ENCODE measurements at regions not wholly inside any gene's neighbourhood (a gene's known extent, or its start where the extent isn't known, plus 50 kb on each side); places are given as distances from the start of the nearest gene placed in this dataset.

GRCh38 chr21:35643176-35643575, 417.1 kb downstream of the SETD4 start:
- Histone ChIP-seq H3K79me2 (ENCODE audit: insufficient read depth, low read length) (no peaks in the 10 kb centered on the region), H3F3A (ENCODE audit: low read depth) (no peaks in the 10 kb centered on the region), H3K27me3 (ENCODE audit: insufficient read depth, low read length, poor library complexity, severe bottlenecking) (no peaks in the 10 kb centered on the region), H3K36me3 (ENCODE audit: insufficient read depth, low read length) (no peaks in the 10 kb centered on the region), H3K9me3 (ENCODE audit: insufficient read depth, low read depth, low read length) (no peaks in the 10 kb centered on the region), H3K4me3 (ENCODE audit: low read length, poor library complexity, severe bottlenecking) (no peak overlapping the region), H3K4me2 (ENCODE audit: low read depth, low read length, poor library complexity, severe bottlenecking) (no peak overlapping the region), H3K4me1 (ENCODE audit: insufficient read depth, low read length, poor library complexity, severe bottlenecking) (no peaks in the 10 kb centered on the region), H3K9me2 (replicated peaks; ENCODE audit: low read depth, low read length) (no peaks in the 10 kb centered on the region), H3K9ac (ENCODE audit: low read depth, low read length, poor library complexity, severe bottlenecking) (no peak overlapping the region), H4K20me1 (ENCODE audit: insufficient read depth, low read length, poor library complexity, severe bottlenecking) (no peaks in the 10 kb centered on the region), H2AFZ (ENCODE audit: low read length) (no peak overlapping the region)
- TF ChIP-seq CTCF (conservative IDR thresholded peaks at IDR 0.05; ENCODE audit: low read length) = no peak
- no peak for TF ChIP-seq EZH2phosphoT487 (IDR thresholded peaks at IDR 0.05; ENCODE audit: borderline replicate concordance)

GRCh38 chr21:35641271-35642016, 418.9 kb downstream of the SETD4 start:
- no peak overlapping the region for H3K4me3 ChIP-seq (ENCODE audit: low read length, poor library complexity, severe bottlenecking)
- H3K9ac ChIP-seq (ENCODE audit: low read depth, low read length, poor library complexity, severe bottlenecking) = no peak overlapping the region
- H3K36me3 ChIP-seq (ENCODE audit: insufficient read depth, low read length) = no peaks in the 10 kb centered on the region
- H3K79me2 ChIP-seq (ENCODE audit: insufficient read depth, low read length) = no peaks in the 10 kb centered on the region
- H3K9me2 ChIP-seq (replicated peaks; ENCODE audit: low read depth, low read length) = no peaks in the 10 kb centered on the region
- no peak for TF ChIP-seq CTCF (conservative IDR thresholded peaks at IDR 0.05; ENCODE audit: low read length)
- TF ChIP-seq EZH2phosphoT487 (IDR thresholded peaks at IDR 0.05; ENCODE audit: borderline replicate concordance) = no peak
- H4K20me1 ChIP-seq (ENCODE audit: insufficient read depth, low read length, poor library complexity, severe bottlenecking) = no peaks in the 10 kb centered on the region
- no peak overlapping the region for H3K4me2 ChIP-seq (ENCODE audit: low read depth, low read length, poor library complexity, severe bottlenecking)
- no peaks in the 10 kb centered on the region for H3F3A ChIP-seq (ENCODE audit: low read depth)
- no peaks in the 10 kb centered on the region for H3K4me1 ChIP-seq (ENCODE audit: insufficient read depth, low read length, poor library complexity, severe bottlenecking)
- no peaks in the 10 kb centered on the region for H3K27me3 ChIP-seq (ENCODE audit: insufficient read depth, low read length, poor library complexity, severe bottlenecking)
- no peaks in the 10 kb centered on the region for H3K9me3 ChIP-seq (ENCODE audit: insufficient read depth, low read depth, low read length)
- H2AFZ ChIP-seq (ENCODE audit: low read length) = no peak overlapping the region

- H3K4me2 ChIP-seq (ENCODE audit: low read depth, low read length, poor library complexity, severe bottlenecking) = no peak overlapping the region
- H3K9me3 ChIP-seq (ENCODE audit: insufficient read depth, low read depth, low read length) = no peaks in the 10 kb centered on the region
- no peaks in the 10 kb centered on the region for H3K9me2 ChIP-seq (replicated peaks; ENCODE audit: low read depth, low read length)
- H3K9ac ChIP-seq (ENCODE audit: low read depth, low read length, poor library complexity, severe bottlenecking) = no peak overlapping the region
- no peaks in the 10 kb centered on the region for H3K27me3 ChIP-seq (ENCODE audit: insufficient read depth, low read length, poor library complexity, severe bottlenecking)
- H3K4me3 ChIP-seq (ENCODE audit: low read length, poor library complexity, severe bottlenecking) = no peak overlapping the region
- no peaks in the 10 kb centered on the region for H3K4me1 ChIP-seq (ENCODE audit: insufficient read depth, low read length, poor library complexity, severe bottlenecking)
- H2AFZ ChIP-seq (ENCODE audit: low read length) = no peak overlapping the region
- H3K79me2 ChIP-seq (ENCODE audit: insufficient read depth, low read length) = no peaks in the 10 kb centered on the region
- H3F3A ChIP-seq (ENCODE audit: low read depth) = no peaks in the 10 kb centered on the region
- no peaks in the 10 kb centered on the region for H4K20me1 ChIP-seq (ENCODE audit: insufficient read depth, low read length, poor library complexity, severe bottlenecking)
- TF ChIP-seq CTCF (conservative IDR thresholded peaks at IDR 0.05; ENCODE audit: low read length) = no peak
- TF ChIP-seq EZH2phosphoT487 (IDR thresholded peaks at IDR 0.05; ENCODE audit: borderline replicate concordance) = no peak
- H3K36me3 ChIP-seq (ENCODE audit: insufficient read depth, low read length) = no peaks in the 10 kb centered on the region
Measured at GRCh38 chr21:35637431-35637830, 422.9 kb downstream of the SETD4 start.
